WERI-Rb-1 (cell line): ENCODE measurements at regions not wholly inside any gene's neighbourhood (a gene's known extent, or its start where the extent isn't known, plus 50 kb on each side); places are given as distances from the start of the nearest gene placed in this dataset.

ENCODE experiments used
- DNase-seq: peaks from one replicate; pipeline ENCODE4 v3.0.0-alpha.2; 2020
- H3K27ac ChIP-seq: fragments of 250-450 bp; sonication (Bioruptor Pico); 2 replicates; pipeline ENCODE4 v1.5.1; 2020; ENCODE audit warnings: mild to moderate bottlenecking, moderate library complexity
- H3K27me3 ChIP-seq: fragments of 250-450 bp; sonication (Bioruptor Pico); 2 replicates; pipeline ENCODE4 v1.5.1; 2021; ENCODE audit warnings: mild to moderate bottlenecking, low read depth, moderate library complexity; ENCODE audit not compliant: insufficient read depth, severe bottlenecking
- H3K36me3 ChIP-seq: fragments of 250-450 bp; sonication (Bioruptor Pico); 2 replicates; pipeline ENCODE4 v1.5.1; 2020; ENCODE audit warnings: mild to moderate bottlenecking, moderate library complexity
- H3K4me3 ChIP-seq: 2 replicates; pipeline ENCODE4 v1.5.1; 2011; ENCODE audit warnings: low read depth, mild to moderate bottlenecking, control low read depth, low read length
- H3K9me3 ChIP-seq: fragments of 250-450 bp; sonication (Bioruptor Pico); 2 replicates; pipeline ENCODE4 v1.5.1; 2021; ENCODE audit warnings: mild to moderate bottlenecking, moderate library complexity; ENCODE audit not compliant: severe bottlenecking
- CTCF ChIP-seq: IDR thresholded peaks from 2 replicates; pipeline ENCODE4 v1.5.1; 2011; ENCODE audit warnings: low read depth, mild to moderate bottlenecking, control low read depth, inconsistent platforms, low read length

- TF ChIP-seq CTCF = no peak
- Histone ChIP-seq H3K4me3 (no peak overlapping the region), H3K27ac (no peak overlapping the region), H3K27me3 (peaks cover 26% of the 10 kb centered on the region), H3K9me3 (no peaks in the 10 kb centered on the region), H3K36me3 (no peaks in the 10 kb centered on the region)
- DNase-seq = no peak
Observed at GRCh38 chr18:4677006-4677405, 221.9 kb upstream of the DLGAP1 start.

- Histone ChIP-seq H3K27me3 (peaks cover 9% of the 10 kb centered on the region), H3K27ac (no peak overlapping the region), H3K4me3 (no peak overlapping the region), H3K36me3 (no peaks in the 10 kb centered on the region), H3K9me3 (no peaks in the 10 kb centered on the region)
- no peak for TF ChIP-seq CTCF
- no peak for DNase-seq
Observed at GRCh38 chr18:4672162-4672561, 217.1 kb upstream of the DLGAP1 start.

GRCh38 chr18:4658804-4659203, 203.7 kb upstream of the DLGAP1 start:
- no peak for TF ChIP-seq CTCF
- DNase-seq = no peak
- Histone ChIP-seq H3K36me3 (no peaks in the 10 kb centered on the region), H3K4me3 (no peak overlapping the region), H3K27me3 (peaks cover 25% of the 10 kb centered on the region), H3K9me3 (no peaks in the 10 kb centered on the region), H3K27ac (no peak overlapping the region)

- no peak overlapping the region for H3K4me3 ChIP-seq
- H3K36me3 ChIP-seq = no peaks in the 10 kb centered on the region
- peaks cover 7% of the 10 kb centered on the region for H3K27me3 ChIP-seq
- no peak overlapping the region for H3K27ac ChIP-seq
- DNase-seq = no peak
- no peak for TF ChIP-seq CTCF
- H3K9me3 ChIP-seq = no peaks in the 10 kb centered on the region
Observed at GRCh38 chr18:4653418-4653817, 198.3 kb upstream of the DLGAP1 start.

- peaks cover 28% of the 10 kb centered on the region for H3K27me3 ChIP-seq
- DNase-seq = no peak
- no peaks in the 10 kb centered on the region for H3K9me3 ChIP-seq
- no peak for TF ChIP-seq CTCF
- H3K36me3 ChIP-seq = no peaks in the 10 kb centered on the region
- H3K27ac ChIP-seq = no peak overlapping the region
- H3K4me3 ChIP-seq = no peak overlapping the region
Observed at GRCh38 chr18:4641771-4642368, 186.8 kb upstream of the DLGAP1 start.

- Histone ChIP-seq H3K4me3 (no peak overlapping the region), H3K27ac (no peak overlapping the region), H3K9me3 (no peaks in the 10 kb centered on the region), H3K27me3 (peaks cover 22% of the 10 kb centered on the region), H3K36me3 (no peaks in the 10 kb centered on the region)
- DNase-seq = no peak
- TF ChIP-seq CTCF = no peak
Observed at GRCh38 chr18:4640349-4641012, 185.4 kb upstream of the DLGAP1 start.
